ENCODE measurements at regions not wholly inside any gene's neighbourhood (a gene's known extent, or its start where the extent isn't known, plus 50 kb on each side); places are given as distances from the start of the nearest gene placed in this dataset.

GRCh38 chr2:198252472-198252871, 448.1 kb downstream of the PLCL1 start:
- intact Hi-C loops (cut with micrococcal nuclease) = no loop called here

GRCh38 chr2:198242093-198242492, 437.7 kb downstream of the PLCL1 start:
- intact Hi-C loops (cut with micrococcal nuclease) = no loop called here

- intact Hi-C loops (cut with micrococcal nuclease) = no loop called here
Measured at GRCh38 chr2:198238429-198238828, 434.0 kb downstream of the PLCL1 start.

- intact Hi-C loops (cut with micrococcal nuclease) = no loop called here
Measured at GRCh38 chr2:198236338-198236737, 431.9 kb downstream of the PLCL1 start.

GRCh38 chr2:198232281-198232680, 427.9 kb downstream of the PLCL1 start:
- intact Hi-C loops (cut with micrococcal nuclease) = no loop called here

GRCh38 chr2:198231562-198231961, 427.2 kb downstream of the PLCL1 start:
- intact Hi-C loops (cut with micrococcal nuclease) = no loop called here

GRCh38 chr2:198220763-198221610, 416.6 kb downstream of the PLCL1 start:
- intact Hi-C loops (cut with micrococcal nuclease) = no loop called here

GRCh38 chr2:198219292-198219691, 414.9 kb downstream of the PLCL1 start:
- intact Hi-C loops (cut with micrococcal nuclease) = no loop called here

- intact Hi-C loops (cut with micrococcal nuclease) = no loop called here
Measured at GRCh38 chr2:198214114-198214596, 409.8 kb downstream of the PLCL1 start.

- intact Hi-C loops (cut with micrococcal nuclease) = no loop called here
Measured at GRCh38 chr2:198213253-198213652, 408.9 kb downstream of the PLCL1 start.

GRCh38 chr2:198211706-198212105, 407.3 kb downstream of the PLCL1 start:
- intact Hi-C loops (cut with micrococcal nuclease) = no loop called here

- intact Hi-C loops (cut with micrococcal nuclease) = no loop called here
Measured at GRCh38 chr2:198203336-198204069, 399.1 kb downstream of the PLCL1 start.

Data from T-helper 2 cell treated with Interferon-gamma antibody and Interleukin-4, amounts not matched to agents 100 ng/mL and 5 ng/mL, for 36 hours (primary cell).